Muscle layer of duodenum (tissue), 2 donors: ENCODE measurements at regions not wholly inside any gene's neighbourhood (a gene's known extent, or its start where the extent isn't known, plus 50 kb on each side); places are given as distances from the start of the nearest gene placed in this dataset.
"Not testable (repeated sequence)": the region's sequence is repeated elsewhere in the genome, so short reads cannot be mapped to it uniquely, and the experiment has no call there.

Source experiments
- H3K27ac ChIP-seq: one replicate; pipeline ENCODE4 v1.7.0; 2013; ENCODE audit warnings: mild to moderate bottlenecking, low read length
- H3K27me3 ChIP-seq: one replicate; pipeline ENCODE4 v1.7.0; 2013; ENCODE audit warnings: low read depth, mild to moderate bottlenecking, control low read depth, low read length
- H3K36me3 ChIP-seq, 2 donors: one replicate each; pipeline ENCODE4 v1.7.0; 2013; ENCODE audit warnings: low read length in 2 of 2, control low read depth in 1 of 2, mild to moderate bottlenecking in 1 of 2; ENCODE audit not compliant: insufficient read depth in 2 of 2, control insufficient read depth in 1 of 2
- H3K4me1 ChIP-seq, 2 donors: one replicate each; pipeline ENCODE4 v1.7.0; 2013; ENCODE audit warnings: low read length in 2 of 2, mild to moderate bottlenecking in 2 of 2, control low read depth in 1 of 2, moderate library complexity in 1 of 2; ENCODE audit not compliant: insufficient read depth in 2 of 2, control insufficient read depth in 1 of 2
- H3K4me3 ChIP-seq, 2 donors: one replicate each; pipeline ENCODE4 v1.7.0; 2013; ENCODE audit warnings: low read length in 2 of 2, low read depth in 1 of 2, mild to moderate bottlenecking in 1 of 2
- H3K9me3 ChIP-seq, 2 donors: one replicate each; pipeline ENCODE4 v1.7.0; 2013; ENCODE audit warnings: low read length in 2 of 2, control low read depth in 1 of 2, mild to moderate bottlenecking in 1 of 2; ENCODE audit not compliant: control insufficient read depth in 1 of 2
- donor health status: healthy.

- not testable (repeated sequence) for H3K9me3 ChIP-seq, H3K36me3 ChIP-seq, H3K4me1 ChIP-seq
Observed at GRCh38 chr4:111337186-111337876, 714.5 kb upstream of the PITX2 start.

GRCh38 chr4:111359602-111360001 lies 736.7 kb upstream of the PITX2 start:
- H3K27me3 ChIP-seq = no peaks in the 10 kb centered on the region
- H3K9me3 ChIP-seq = peaks cover 3% of the 10 kb centered on the region in 2 donors
- H3K36me3 ChIP-seq = no peaks in the 10 kb centered on the region
- H3K4me1 ChIP-seq = no peaks in the 10 kb centered on the region
- H3K27ac ChIP-seq = no peak overlapping the region
- no peak overlapping the region for H3K4me3 ChIP-seq

More at GRCh38 chr4:111337186-111337876, 714.5 kb upstream of the PITX2 start:
- not testable (repeated sequence) for H3K27me3 ChIP-seq, H3K27ac ChIP-seq, H3K4me3 ChIP-seq

- Histone ChIP-seq H3K27ac (no peak overlapping the region), H3K36me3 (no peaks in the 10 kb centered on the region), H3K4me1 (no peaks in the 10 kb centered on the region), H3K4me3 (no peak overlapping the region), H3K27me3 (no peaks in the 10 kb centered on the region), H3K9me3 (peaks cover 4 to 9% of the 10 kb centered on the region in 2 donors)
Observed at GRCh38 chr4:111360906-111361305, 738.0 kb upstream of the PITX2 start.

GRCh38 chr4:111362941-111363361 lies 740.1 kb upstream of the PITX2 start:
- H3K27ac ChIP-seq = no peak overlapping the region
- H3K4me3 ChIP-seq = no peak overlapping the region
- H3K36me3 ChIP-seq = no peaks in the 10 kb centered on the region
- H3K9me3 ChIP-seq = peaks cover 4 to 9% of the 10 kb centered on the region in 2 donors
- no peaks in the 10 kb centered on the region for H3K27me3 ChIP-seq
- H3K4me1 ChIP-seq = no peaks in the 10 kb centered on the region

- H3K4me3 ChIP-seq, H3K9me3 ChIP-seq, H3K27ac ChIP-seq, H3K27me3 ChIP-seq, H3K36me3 ChIP-seq, H3K4me1 ChIP-seq: not testable (repeated sequence)
Observed at GRCh38 chr4:111377880-111378279, 755.0 kb upstream of the PITX2 start.

- Histone ChIP-seq H3K4me3 (no peak overlapping the region), H3K27ac (no peak overlapping the region), H3K27me3 (no peaks in the 10 kb centered on the region), H3K36me3 (no peaks in the 10 kb centered on the region), H3K4me1 (no peaks in the 10 kb centered on the region), H3K9me3 (no peaks in the 10 kb centered on the region)
Observed at GRCh38 chr4:111388561-111388960, 756.7 kb upstream of the FAM241A start.

GRCh38 chr4:111391829-111392228 lies 753.4 kb upstream of the FAM241A start:
- Histone ChIP-seq H3K4me1 (no peaks in the 10 kb centered on the region), H3K27ac (no peak overlapping the region), H3K9me3 (no peaks in the 10 kb centered on the region), H3K27me3 (no peaks in the 10 kb centered on the region), H3K36me3 (no peaks in the 10 kb centered on the region), H3K4me3 (no peak overlapping the region)

GRCh38 chr4:111393781-111394180 lies 751.5 kb upstream of the FAM241A start:
- no peak overlapping the region for H3K4me3 ChIP-seq
- H3K27me3 ChIP-seq = no peaks in the 10 kb centered on the region
- no peaks in the 10 kb centered on the region for H3K36me3 ChIP-seq
- H3K4me1 ChIP-seq = no peaks in the 10 kb centered on the region
- no peak overlapping the region for H3K27ac ChIP-seq
- H3K9me3 ChIP-seq = no peaks in the 10 kb centered on the region

- Histone ChIP-seq H3K4me1 (peaks cover 0 to 17% of the 10 kb centered on the region in 2 donors), H3K27ac (no peak overlapping the region), H3K36me3 (no peaks in the 10 kb centered on the region), H3K4me3 (no peak overlapping the region), H3K27me3 (no peaks in the 10 kb centered on the region), H3K9me3 (no peaks in the 10 kb centered on the region)
Observed at GRCh38 chr4:111398906-111399330, 746.3 kb upstream of the FAM241A start.

GRCh38 chr4:111399623-111400022 lies 745.6 kb upstream of the FAM241A start:
- Histone ChIP-seq H3K9me3 (no peaks in the 10 kb centered on the region), H3K27me3 (no peaks in the 10 kb centered on the region), H3K4me1 (peaks cover 0 to 17% of the 10 kb centered on the region in 2 donors), H3K36me3 (no peaks in the 10 kb centered on the region), H3K4me3 (no peak overlapping the region), H3K27ac (no peak overlapping the region)

- Histone ChIP-seq H3K36me3 (no peaks in the 10 kb centered on the region), H3K27me3 (no peaks in the 10 kb centered on the region), H3K9me3 (no peaks in the 10 kb centered on the region), H3K4me3 (no peak overlapping the region), H3K27ac (no peak overlapping the region), H3K4me1 (peaks cover 0 to 22% of the 10 kb centered on the region in 2 donors)
Observed at GRCh38 chr4:111400741-111401140, 744.5 kb upstream of the FAM241A start.

- Histone ChIP-seq H3K27me3 (no peaks in the 10 kb centered on the region), H3K27ac (no peak overlapping the region), H3K4me1 (peaks cover 0 to 16% of the 10 kb centered on the region in 2 donors), H3K36me3 (no peaks in the 10 kb centered on the region), H3K4me3 (no peak overlapping the region), H3K9me3 (no peaks in the 10 kb centered on the region)
Observed at GRCh38 chr4:111404673-111405072, 740.6 kb upstream of the FAM241A start.
